ENCODE measurements at regions not wholly inside any gene's neighbourhood (a gene's known extent, or its start where the extent isn't known, plus 50 kb on each side); places are given as distances from the start of the nearest gene placed in this dataset.

DNA sequence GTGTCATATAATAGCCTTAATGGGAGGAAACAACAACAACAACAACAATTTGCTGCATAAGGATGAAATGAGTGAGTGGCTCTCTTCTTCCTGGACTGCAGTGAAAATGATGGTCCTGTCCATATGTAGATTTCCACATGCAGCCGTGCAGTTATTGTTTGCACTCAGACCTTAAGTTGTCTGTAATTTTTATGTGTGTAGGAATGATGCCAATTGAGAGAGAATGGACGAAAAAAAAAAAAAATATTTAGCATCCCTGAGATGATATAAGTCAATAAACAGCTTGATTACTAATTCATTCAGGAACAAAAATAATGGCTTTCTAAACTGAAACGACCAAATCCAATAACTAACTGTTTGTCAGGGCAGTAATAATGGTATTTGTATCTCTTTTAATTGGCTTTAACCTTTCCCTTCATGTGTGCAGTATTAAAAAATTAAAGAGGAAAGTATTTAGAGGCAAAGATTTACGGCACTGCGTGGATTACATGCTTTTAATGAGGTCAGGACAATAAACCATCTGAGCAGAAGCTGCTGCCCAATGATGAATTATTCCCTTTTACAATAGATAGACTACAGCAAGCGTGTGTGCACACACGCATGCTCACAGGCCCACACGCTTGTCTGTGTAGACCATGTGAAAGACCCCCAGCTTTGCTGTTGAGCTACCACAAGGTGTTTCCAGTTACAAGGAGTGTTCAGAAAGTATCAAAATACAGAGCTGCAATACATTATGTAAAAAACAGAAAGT lies 459.5 kb upstream of the WWC1 start:
- Histone ChIP-seq H3K4me1 (no peaks in the 10 kb centered on the region), H3K27me3 (no peaks in the 10 kb centered on the region), H3K4me3 (no peak overlapping the region), H3K36me3 (no peaks in the 10 kb centered on the region), H3K27ac (no peak overlapping the region), H3K9me3 (no peaks in the 10 kb centered on the region)
- TF ChIP-seq, protein P1, sequence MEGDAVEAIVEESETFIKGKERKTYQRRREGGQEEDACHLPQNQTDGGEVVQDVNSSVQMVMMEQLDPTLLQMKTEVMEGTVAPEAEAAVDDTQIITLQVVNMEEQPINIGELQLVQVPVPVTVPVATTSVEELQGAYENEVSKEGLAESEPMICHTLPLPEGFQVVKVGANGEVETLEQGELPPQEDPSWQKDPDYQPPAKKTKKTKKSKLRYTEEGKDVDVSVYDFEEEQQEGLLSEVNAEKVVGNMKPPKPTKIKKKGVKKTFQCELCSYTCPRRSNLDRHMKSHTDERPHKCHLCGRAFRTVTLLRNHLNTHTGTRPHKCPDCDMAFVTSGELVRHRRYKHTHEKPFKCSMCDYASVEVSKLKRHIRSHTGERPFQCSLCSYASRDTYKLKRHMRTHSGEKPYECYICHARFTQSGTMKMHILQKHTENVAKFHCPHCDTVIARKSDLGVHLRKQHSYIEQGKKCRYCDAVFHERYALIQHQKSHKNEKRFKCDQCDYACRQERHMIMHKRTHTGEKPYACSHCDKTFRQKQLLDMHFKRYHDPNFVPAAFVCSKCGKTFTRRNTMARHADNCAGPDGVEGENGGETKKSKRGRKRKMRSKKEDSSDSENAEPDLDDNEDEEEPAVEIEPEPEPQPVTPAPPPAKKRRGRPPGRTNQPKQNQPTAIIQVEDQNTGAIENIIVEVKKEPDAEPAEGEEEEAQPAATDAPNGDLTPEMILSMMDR (IDR thresholded peaks at IDR 0.05), result no peak
- no peak for DNase-seq (ENCODE audit: low spot score)

DNA sequence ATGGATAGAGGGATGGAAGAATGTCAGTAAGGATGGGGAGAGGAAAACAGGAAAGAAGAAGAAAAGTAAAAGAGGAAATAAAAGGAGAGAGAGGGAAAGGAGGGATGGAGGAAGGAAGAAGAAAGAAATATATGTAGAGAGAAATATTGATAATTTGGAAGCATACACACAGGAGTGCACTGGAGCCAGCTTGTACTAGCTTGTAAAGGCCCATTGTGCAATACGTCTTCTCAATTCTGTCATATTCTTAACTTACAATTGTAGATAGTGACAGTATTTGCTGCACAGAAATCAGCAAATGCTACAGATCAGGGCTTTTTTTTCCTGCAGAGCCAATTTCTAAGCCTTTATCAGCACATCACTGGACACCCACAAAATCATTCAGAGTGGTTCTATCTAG lies 458.8 kb upstream of the WWC1 start:
- H3K36me3 ChIP-seq, result no peaks in the 10 kb centered on the region
- no peak overlapping the region for H3K4me3 ChIP-seq
- no peaks in the 10 kb centered on the region for H3K4me1 ChIP-seq
- DNase-seq (ENCODE audit: low spot score), result no peak
- H3K27me3 ChIP-seq, result no peaks in the 10 kb centered on the region
- TF ChIP-seq, protein P1 (IDR thresholded peaks at IDR 0.05), result no peak
- no peak overlapping the region for H3K27ac ChIP-seq
- H3K9me3 ChIP-seq, result no peaks in the 10 kb centered on the region

DNA sequence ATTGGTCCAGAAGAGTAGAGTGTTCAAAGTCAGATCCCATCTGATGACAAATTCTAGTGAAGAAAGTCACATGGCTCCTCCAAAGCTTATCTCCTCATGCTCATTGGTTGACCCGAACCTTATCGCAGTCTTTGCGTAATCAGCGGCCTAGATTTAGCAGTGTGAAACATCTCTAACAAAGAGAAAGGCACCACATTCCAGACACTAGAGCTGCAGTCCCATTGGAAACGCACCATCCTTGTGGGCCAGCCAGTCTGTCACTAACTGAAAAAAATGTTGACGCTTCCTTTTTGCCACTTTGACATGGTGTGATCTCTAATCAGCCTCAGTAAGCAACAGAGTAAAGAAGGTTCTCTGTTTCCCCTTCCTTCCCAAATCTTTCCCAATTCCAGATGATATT lies 458.0 kb upstream of the WWC1 start:
- no peak for DNase-seq (ENCODE audit: low spot score)
- Histone ChIP-seq H3K27me3 (no peaks in the 10 kb centered on the region), H3K9me3 (no peaks in the 10 kb centered on the region), H3K27ac (no peak overlapping the region), H3K4me1 (no peaks in the 10 kb centered on the region), H3K4me3 (no peak overlapping the region), H3K36me3 (no peaks in the 10 kb centered on the region)
- TF ChIP-seq, protein P1 (IDR thresholded peaks at IDR 0.05), result no peak

DNA sequence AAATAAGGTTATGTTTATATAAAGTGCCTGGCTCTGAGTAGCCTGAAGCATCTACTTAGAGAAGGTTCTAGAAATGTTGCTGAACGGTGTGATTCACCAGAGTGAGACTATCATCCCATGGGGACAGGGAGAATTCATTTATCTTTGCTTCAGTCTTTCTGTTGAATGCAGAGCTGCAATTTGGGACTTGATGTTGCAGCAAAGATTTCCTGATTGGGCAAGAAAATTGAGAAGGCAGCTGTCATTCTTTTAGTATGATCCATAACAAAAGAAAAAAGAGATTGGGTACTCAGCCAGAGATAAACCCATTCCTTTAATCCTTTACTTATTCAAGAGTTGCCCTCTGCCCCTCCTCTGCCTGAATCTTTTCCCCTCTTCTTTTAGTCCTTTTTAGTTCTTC lies 456.3 kb upstream of the WWC1 start:
- no peak overlapping the region for H3K27ac ChIP-seq
- no peaks in the 10 kb centered on the region for H3K4me1 ChIP-seq
- TF ChIP-seq, protein P1 (IDR thresholded peaks at IDR 0.05), result no peak
- no peaks in the 10 kb centered on the region for H3K27me3 ChIP-seq
- H3K9me3 ChIP-seq, result no peaks in the 10 kb centered on the region
- DNase-seq (ENCODE audit: low spot score), result no peak
- no peaks in the 10 kb centered on the region for H3K36me3 ChIP-seq
- H3K4me3 ChIP-seq, result no peak overlapping the region

DNA sequence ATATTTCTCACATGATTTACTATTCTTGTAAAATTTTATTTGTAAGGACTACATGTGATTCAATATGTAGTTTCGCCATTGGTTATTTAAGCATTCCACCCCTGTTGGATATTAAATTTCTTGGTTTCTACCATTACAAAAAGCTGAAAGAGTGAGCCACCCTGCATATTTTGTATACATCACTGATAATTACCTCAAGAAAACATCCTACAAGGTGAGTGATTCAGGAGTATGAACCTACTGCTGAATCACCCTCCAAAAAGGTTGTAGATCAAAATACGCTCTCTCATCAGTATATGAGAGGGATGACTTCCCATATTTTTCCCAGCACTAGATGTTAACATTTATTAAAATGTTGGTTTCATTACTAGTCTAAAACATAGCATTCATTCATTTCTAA lies 454.3 kb upstream of the WWC1 start:
- DNase-seq (ENCODE audit: low spot score), result no peak
- TF ChIP-seq, protein P1 (IDR thresholded peaks at IDR 0.05), result no peak
- Histone ChIP-seq H3K27ac (no peak overlapping the region), H3K9me3 (no peaks in the 10 kb centered on the region), H3K27me3 (no peaks in the 10 kb centered on the region), H3K4me3 (no peak overlapping the region), H3K4me1 (no peaks in the 10 kb centered on the region), H3K36me3 (no peaks in the 10 kb centered on the region)

DNA sequence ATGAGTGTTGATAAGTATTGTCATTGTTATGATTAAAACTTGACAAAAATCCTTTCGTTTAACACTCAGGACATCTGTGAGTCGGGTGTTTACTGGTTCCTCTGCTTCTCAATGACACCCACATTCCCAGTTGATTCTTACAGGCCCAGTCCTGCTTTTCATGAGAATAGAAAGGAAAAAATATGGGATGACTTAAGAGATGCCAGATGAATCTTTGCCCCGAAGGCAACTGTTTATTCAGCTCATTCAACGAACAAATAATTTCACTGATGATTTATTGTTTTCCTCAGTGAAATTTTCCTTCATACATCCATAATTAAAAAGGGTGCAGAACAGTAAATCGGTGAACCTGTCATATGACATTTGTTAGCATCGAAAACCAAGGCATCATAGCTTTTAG lies 452.4 kb upstream of the WWC1 start:
- Histone ChIP-seq H3K27ac (no peak overlapping the region), H3K4me1 (no peaks in the 10 kb centered on the region), H3K36me3 (no peaks in the 10 kb centered on the region), H3K27me3 (no peaks in the 10 kb centered on the region), H3K9me3 (no peaks in the 10 kb centered on the region), H3K4me3 (no peak overlapping the region)
- TF ChIP-seq, protein P1 (IDR thresholded peaks at IDR 0.05), result no peak
- no peak for DNase-seq (ENCODE audit: low spot score)
